H9 (cell line): ENCODE measurements at regions not wholly inside any gene's neighbourhood (a gene's known extent, or its start where the extent isn't known, plus 50 kb on each side); places are given as distances from the start of the nearest gene placed in this dataset.

Experiments
- DNase-seq: peaks from one replicate; pipeline ENCODE4 v3.0.0-alpha.2; 2017
- H2AFZ ChIP-seq: one replicate; pipeline ENCODE4 v1.6.1; 2013; ENCODE audit warnings: mild to moderate bottlenecking, low read length, control low read depth, moderate library complexity
- H2AK5ac ChIP-seq: 2 replicates; pipeline ENCODE4 v1.6.1; 2013; ENCODE audit warnings: low read length, control low read depth, mixed read lengths; ENCODE audit not compliant: insufficient read length
- H2BK120ac ChIP-seq: one replicate; pipeline ENCODE4 v1.6.1; 2013; ENCODE audit warnings: low read depth, mild to moderate bottlenecking, low read length, control low read depth, inconsistent platforms; ENCODE audit not compliant: poor library complexity, severe bottlenecking
- H2BK12ac ChIP-seq: 2 replicates; pipeline ENCODE4 v1.6.1; 2013; ENCODE audit warnings: low read length, control low read depth, mixed read lengths, low read depth; ENCODE audit not compliant: insufficient read length
- H2BK15ac ChIP-seq: 2 replicates; pipeline ENCODE4 v1.6.1; 2013; ENCODE audit warnings: low read depth, low read length, control low read depth
- H2BK20ac ChIP-seq: one replicate; pipeline ENCODE4 v1.6.1; 2013; ENCODE audit warnings: low read depth, mild to moderate bottlenecking, low read length, control low read depth, inconsistent platforms; ENCODE audit not compliant: poor library complexity, severe bottlenecking
- H2BK5ac ChIP-seq: 2 replicates; pipeline ENCODE4 v1.6.1; 2013; ENCODE audit warnings: low read length, control low read depth, mixed read lengths; ENCODE audit not compliant: insufficient read length
- H3K14ac ChIP-seq: 2 replicates; pipeline ENCODE4 v1.6.1; 2013; ENCODE audit warnings: low read length, control low read depth; ENCODE audit not compliant: insufficient read depth
- H3K18ac ChIP-seq: 2 replicates; pipeline ENCODE4 v1.6.1; 2013; ENCODE audit warnings: low read depth, mild to moderate bottlenecking, mixed read lengths, low read length, control low read depth; ENCODE audit not compliant: insufficient read length
- H3K23ac ChIP-seq: 2 replicates; pipeline ENCODE4 v1.6.1; 2013; ENCODE audit warnings: low read length, control low read depth, mixed read lengths, low read depth; ENCODE audit not compliant: insufficient read length
- H3K23me2 ChIP-seq: 2 replicates; pipeline ENCODE4 v1.6.1; 2013; ENCODE audit warnings: low read depth, mild to moderate bottlenecking, mixed read lengths, low read length, control low read depth; ENCODE audit not compliant: insufficient read length, poor library complexity, severe bottlenecking
- H3K27ac ChIP-seq: 2 replicates; pipeline ENCODE4 v1.5.1; 2013; ENCODE audit warnings: low read length, control low read depth, mixed read lengths, low read depth; ENCODE audit not compliant: insufficient read length
- H3K27me3 ChIP-seq: 2 replicates; pipeline ENCODE4 v1.6.1; 2013; ENCODE audit warnings: low read length, control low read depth, inconsistent platforms; ENCODE audit not compliant: insufficient read depth
- H3K4ac ChIP-seq: 2 replicates; pipeline ENCODE4 v1.6.1; 2013; ENCODE audit warnings: low read depth, mild to moderate bottlenecking, control low read depth, inconsistent platforms, low read length, moderate library complexity
- H3K4me1 ChIP-seq: 2 replicates; pipeline ENCODE4 v1.6.1; 2013; ENCODE audit warnings: low read length, control low read depth, inconsistent platforms; ENCODE audit not compliant: insufficient read depth
- H3K4me2 ChIP-seq: 2 replicates; pipeline ENCODE4 v1.6.1; 2013; ENCODE audit warnings: low read length, control low read depth, mixed read lengths; ENCODE audit not compliant: insufficient read length, insufficient read depth
- H3K56ac ChIP-seq: 2 replicates; pipeline ENCODE4 v1.6.1; 2013; ENCODE audit warnings: low read depth, mild to moderate bottlenecking, mixed read lengths, low read length, control low read depth; ENCODE audit not compliant: insufficient read length
- H3K79me1 ChIP-seq: 2 replicates; pipeline ENCODE4 v1.6.1; 2013; ENCODE audit warnings: low read depth, mild to moderate bottlenecking, moderate library complexity, low read length, control low read depth, inconsistent platforms; ENCODE audit not compliant: insufficient read depth, poor library complexity, severe bottlenecking
- H3K79me2 ChIP-seq: 2 replicates; pipeline ENCODE4 v1.6.1; 2013; ENCODE audit warnings: low read length, control low read depth, inconsistent platforms; ENCODE audit not compliant: insufficient read depth
- H3K9ac ChIP-seq: 2 replicates; pipeline ENCODE4 v1.6.1; 2013; ENCODE audit warnings: low read length, control low read depth, mixed read lengths; ENCODE audit not compliant: insufficient read length; ENCODE audit errors: extremely low read depth
- H3K9me3 ChIP-seq: one replicate; pipeline ENCODE4 v1.6.1; 2013; ENCODE audit warnings: low read depth, low read length, inconsistent platforms; ENCODE audit not compliant: control insufficient read depth
- H3T11ph ChIP-seq: one replicate; pipeline ENCODE4 v1.6.1; 2013; ENCODE audit warnings: mild to moderate bottlenecking, low read length, control low read depth, inconsistent platforms
- H4K20me1 ChIP-seq: one replicate; pipeline ENCODE4 v1.6.1; 2013; ENCODE audit not compliant: control insufficient read depth, insufficient read length, insufficient read depth
- H4K5ac ChIP-seq: 2 replicates; pipeline ENCODE4 v1.6.1; 2013; ENCODE audit warnings: low read depth, mild to moderate bottlenecking, mixed read lengths, low read length, control low read depth; ENCODE audit not compliant: insufficient read length
- H4K8ac ChIP-seq: replicated peaks from 2 replicates; pipeline ENCODE4 v1.6.1; 2013; ENCODE audit warnings: low read length, control low read depth, mixed read lengths, low read depth; ENCODE audit not compliant: insufficient read length
- H4K91ac ChIP-seq: 2 replicates; pipeline ENCODE4 v1.6.1; 2013; ENCODE audit warnings: low read depth, mild to moderate bottlenecking, moderate library complexity, mixed read lengths, low read length, control low read depth; ENCODE audit not compliant: insufficient read length
- H3K27ac Mint-ChIP-seq, 3 experiments: 2 replicates in 2 of 3; 3 replicates in 1 of 3; pipeline ENCODE4 v1.8.0; 2020 to 2021; ENCODE audit warnings: mixed read lengths in 3 of 3, mild to moderate bottlenecking in 1 of 3, moderate library complexity in 1 of 3
- H3K27me3 Mint-ChIP-seq: 2 replicates; pipeline ENCODE4 v1.8.0; 2021; ENCODE audit warnings: low read depth, mild to moderate bottlenecking, moderate library complexity, mixed read lengths
- H3K36me3 Mint-ChIP-seq, 3 experiments: 2 replicates in 2 of 3; 3 replicates in 1 of 3; pipeline ENCODE4 v1.8.0; 2020 to 2021; ENCODE audit warnings: low read depth in 3 of 3, mixed read lengths in 3 of 3; ENCODE audit not compliant: insufficient read depth in 1 of 3
- H3K4me1 Mint-ChIP-seq, 2 experiments: 2 replicates each; pipeline ENCODE4 v1.8.0; 2020; ENCODE audit warnings: mixed read lengths in 2 of 2
- H3K4me3 Mint-ChIP-seq, 2 experiments: 2 replicates in 1 of 2; 3 replicates in 1 of 2; pipeline ENCODE4 v1.8.0; 2020 to 2021; ENCODE audit warnings: mild to moderate bottlenecking in 2 of 2, mixed read lengths in 2 of 2, moderate library complexity in 1 of 2
- H3K9me3 Mint-ChIP-seq, 2 experiments: 2 replicates in 1 of 2; 3 replicates in 1 of 2; pipeline ENCODE4 v1.8.0; 2020; ENCODE audit warnings: mild to moderate bottlenecking in 2 of 2, mixed read lengths in 2 of 2, moderate library complexity in 1 of 2
- WGBS: extraction: QIAGEN DNeasy Blood & Tissue Kit; methylation state at CpG from one replicate; pipeline ENCODE4 v1.1.7; 2013; ENCODE audit warnings: missing lambda C conversion rate, low lambda C conversion rate, mixed read lengths; ENCODE audit not compliant: insufficient read length; ENCODE audit errors: extremely low coverage; 5-methylcytosine and 5-hydroxymethylcytosine counted together
- TF ChIP-seq, protein P1 (sequence below): fragments of 200-600 bp; sonication (generic); conservative IDR thresholded peaks from 3 replicates; pipeline ENCODE4 v1.8.0; 2021; ENCODE audit warnings: antibody characterized with exemption, mild to moderate bottlenecking

DNA sequence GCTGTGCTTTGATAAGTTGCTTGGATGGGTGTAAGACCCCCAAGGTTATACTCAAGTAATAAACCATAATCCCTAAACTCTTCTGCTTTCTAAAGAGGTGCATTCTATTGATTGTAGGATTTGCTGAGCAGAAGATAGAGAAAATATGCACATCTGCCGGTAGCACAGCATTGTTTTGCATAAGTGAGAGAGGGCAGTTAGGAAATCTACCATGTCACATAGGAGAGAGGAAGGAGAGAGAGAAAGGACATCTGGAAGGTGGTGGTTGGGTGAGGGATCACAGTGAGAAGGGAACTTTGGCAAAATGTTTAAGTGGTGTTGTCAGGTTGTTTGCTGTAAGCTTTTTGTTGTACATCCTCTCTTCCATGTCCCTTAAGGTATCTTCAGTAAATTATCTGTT, 73.6 kb upstream of the BDNF start:
- H3K9ac ChIP-seq, result no peak overlapping the region
- H3K4ac ChIP-seq, result no peak overlapping the region
- H3K79me2 ChIP-seq, result no peaks in the 10 kb centered on the region
- H3K14ac ChIP-seq, result no peak overlapping the region
- no peaks in the 10 kb centered on the region for H3K23me2 ChIP-seq
- H3K27ac ChIP-seq, result no peak overlapping the region
- H3K27me3 Mint-ChIP-seq, result peaks cover 9% of the 10 kb centered on the region
- no peak overlapping the region for H2AK5ac ChIP-seq
- no peak overlapping the region for H4K8ac ChIP-seq
- no peak overlapping the region for H2BK20ac ChIP-seq
- H3K27ac Mint-ChIP-seq, result no peak overlapping the region
- H3K4me2 ChIP-seq, result no peak overlapping the region
- no peaks in the 10 kb centered on the region for H3K79me1 ChIP-seq
- H3K23ac ChIP-seq, result no peak overlapping the region
- no peaks in the 10 kb centered on the region for H3K4me1 ChIP-seq
- 0 out of 5 replicates have a peak, but pooled peaks cover 0 to 2% of the 10 kb centered on the region in 2 experiments for H3K9me3 Mint-ChIP-seq
- no peak overlapping the region for H3K56ac ChIP-seq
- no peaks in the 10 kb centered on the region for H4K20me1 ChIP-seq
- no peaks in the 10 kb centered on the region for H3K36me3 Mint-ChIP-seq
- no peak for DNase-seq
- H2AFZ ChIP-seq, result no peak overlapping the region
- no peak overlapping the region for H3K4me3 Mint-ChIP-seq
- H2BK12ac ChIP-seq, result no peak overlapping the region
- H2BK120ac ChIP-seq, result no peak overlapping the region
- H3K18ac ChIP-seq, result no peak overlapping the region
- no CpG with 5 or more reads among the region's 1 CpG for WGBS
- H2BK15ac ChIP-seq, result no peak overlapping the region
- no peak overlapping the region for H4K91ac ChIP-seq
- TF ChIP-seq, protein P1, sequence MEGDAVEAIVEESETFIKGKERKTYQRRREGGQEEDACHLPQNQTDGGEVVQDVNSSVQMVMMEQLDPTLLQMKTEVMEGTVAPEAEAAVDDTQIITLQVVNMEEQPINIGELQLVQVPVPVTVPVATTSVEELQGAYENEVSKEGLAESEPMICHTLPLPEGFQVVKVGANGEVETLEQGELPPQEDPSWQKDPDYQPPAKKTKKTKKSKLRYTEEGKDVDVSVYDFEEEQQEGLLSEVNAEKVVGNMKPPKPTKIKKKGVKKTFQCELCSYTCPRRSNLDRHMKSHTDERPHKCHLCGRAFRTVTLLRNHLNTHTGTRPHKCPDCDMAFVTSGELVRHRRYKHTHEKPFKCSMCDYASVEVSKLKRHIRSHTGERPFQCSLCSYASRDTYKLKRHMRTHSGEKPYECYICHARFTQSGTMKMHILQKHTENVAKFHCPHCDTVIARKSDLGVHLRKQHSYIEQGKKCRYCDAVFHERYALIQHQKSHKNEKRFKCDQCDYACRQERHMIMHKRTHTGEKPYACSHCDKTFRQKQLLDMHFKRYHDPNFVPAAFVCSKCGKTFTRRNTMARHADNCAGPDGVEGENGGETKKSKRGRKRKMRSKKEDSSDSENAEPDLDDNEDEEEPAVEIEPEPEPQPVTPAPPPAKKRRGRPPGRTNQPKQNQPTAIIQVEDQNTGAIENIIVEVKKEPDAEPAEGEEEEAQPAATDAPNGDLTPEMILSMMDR, result no peak
- H3K4me1 Mint-ChIP-seq, result no peaks in the 10 kb centered on the region
- H4K5ac ChIP-seq, result no peak overlapping the region
- no peak overlapping the region for H2BK5ac ChIP-seq
- H3T11ph ChIP-seq, result no peak overlapping the region
- no peaks in the 10 kb centered on the region for H3K9me3 ChIP-seq
- no peaks in the 10 kb centered on the region; the same call in 1 of the 2 replicates for H3K27me3 ChIP-seq
